GM03348 (cell line): ENCODE measurements at regions not wholly inside any gene's neighbourhood (a gene's known extent, or its start where the extent isn't known, plus 50 kb on each side); places are given as distances from the start of the nearest gene placed in this dataset.
"Not testable (repeated sequence)": the region's sequence is repeated elsewhere in the genome, so short reads cannot be mapped to it uniquely, and the experiment has no call there.

Experiments
- DNase-seq: peaks from one replicate; pipeline ENCODE4 v3.0.0; 2012; ENCODE audit warnings: low spot score

DNA sequence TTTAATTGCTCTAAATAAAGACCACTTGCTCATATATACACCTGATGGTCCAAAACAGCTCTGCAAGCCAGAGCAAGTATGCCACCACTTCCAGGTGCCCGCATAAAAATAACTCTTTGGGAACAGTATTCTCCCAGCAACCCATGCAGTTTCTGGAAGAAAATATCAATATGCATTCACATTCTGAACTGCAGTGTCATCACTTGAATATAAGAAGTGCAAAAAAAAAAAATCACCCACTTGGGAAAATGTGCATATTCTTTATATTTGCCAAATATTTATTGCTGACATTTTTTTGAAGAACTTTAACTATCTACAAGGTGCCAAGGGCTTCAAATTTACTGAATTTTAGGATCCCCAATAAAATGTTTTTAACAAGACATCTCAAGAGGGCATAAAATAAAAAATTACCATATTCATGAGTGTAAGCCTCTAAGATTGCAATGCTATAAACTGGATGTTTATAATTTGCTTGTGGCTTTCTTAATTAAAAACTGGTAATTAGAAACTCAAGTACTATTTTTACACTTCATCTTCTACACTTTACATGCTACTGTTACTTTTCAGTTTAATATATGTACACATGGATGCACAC is 360.6 kb upstream of the HNRNPA3 start:
- no peak for DNase-seq

- no peak for DNase-seq
Observed at GRCh38 chr2:176852667-176853066, 359.9 kb upstream of the HNRNPA3 start.

DNA sequence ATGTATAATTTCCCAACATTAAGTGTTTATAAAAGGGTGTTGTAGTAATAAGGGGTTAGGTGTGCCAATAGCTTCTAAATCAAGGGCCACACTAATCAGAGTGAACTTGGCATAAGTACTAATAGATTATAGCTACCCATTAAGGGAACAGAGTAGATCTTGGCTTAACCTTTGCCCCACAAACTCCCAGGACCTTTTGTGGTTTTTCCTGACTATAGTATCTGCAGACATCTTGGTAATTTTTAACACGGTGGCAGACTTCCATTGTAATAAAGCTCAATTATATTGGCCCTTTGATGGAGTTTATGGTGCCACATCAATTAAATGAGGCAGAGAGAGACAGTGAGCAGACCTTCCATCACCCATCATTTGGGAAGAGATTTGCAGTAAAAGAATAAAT is 358.5 kb upstream of the HNRNPA3 start:
- DNase-seq: no peak

DNA sequence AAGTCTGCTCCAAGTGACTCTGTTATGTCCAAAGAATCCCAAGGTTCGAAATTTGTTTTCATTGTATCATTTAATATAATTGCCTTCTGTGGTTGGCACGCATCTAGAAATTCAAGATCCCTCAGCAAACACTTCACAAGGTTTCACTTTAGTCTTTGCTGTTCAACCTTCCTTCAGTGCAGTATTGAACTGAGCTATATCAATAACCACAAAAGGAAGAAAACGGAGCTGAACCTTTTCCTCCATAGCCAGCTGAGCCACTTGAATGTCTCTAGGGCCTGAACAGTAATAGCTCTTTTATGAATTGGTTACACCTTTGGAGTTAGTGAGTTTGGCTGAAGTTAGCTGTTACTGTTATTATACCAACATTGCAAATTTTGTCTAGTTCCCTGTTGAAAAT is 357.7 kb upstream of the HNRNPA3 start:
- DNase-seq: no peak

DNA sequence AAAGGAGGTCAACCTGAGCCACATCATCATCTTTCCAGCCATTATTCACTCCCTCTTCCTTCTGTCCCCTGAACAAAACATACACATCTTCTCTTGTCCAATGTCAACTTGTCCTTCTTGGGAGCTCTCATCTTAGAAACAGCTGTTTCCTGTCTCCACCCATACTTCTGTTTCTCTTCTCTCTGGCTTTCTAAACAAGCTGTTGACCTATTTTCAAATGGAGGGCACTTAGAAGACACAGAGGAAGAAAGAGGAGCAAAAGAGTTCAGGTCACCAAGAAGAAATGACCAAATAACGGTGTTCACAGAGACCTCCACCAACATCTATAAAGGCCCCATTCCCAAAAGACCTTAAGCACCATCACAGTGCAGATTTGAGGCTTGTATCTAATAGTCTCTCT is 355.9 kb upstream of the HNRNPA3 start:
- no peak for DNase-seq

DNA sequence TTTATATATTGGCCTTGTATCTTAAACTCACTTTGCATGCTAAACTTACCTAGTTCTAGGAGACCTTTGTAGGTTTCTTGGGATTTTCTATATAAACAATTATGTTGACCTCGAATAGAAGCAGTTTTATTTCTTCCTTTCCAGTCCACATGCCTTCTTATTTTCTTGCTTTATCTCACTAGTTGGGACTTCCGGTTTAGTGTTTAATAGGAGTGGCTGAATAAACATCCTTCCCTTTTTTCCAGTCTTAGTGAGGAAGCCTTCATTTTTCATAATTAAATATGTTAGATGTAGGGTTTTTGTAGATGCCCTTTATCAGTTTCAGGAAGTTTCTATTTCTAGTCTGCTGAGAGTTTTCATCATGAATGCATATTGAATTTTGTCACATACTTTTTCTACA is 347.3 kb upstream of the HNRNPA3 start:
- DNase-seq: no peak

DNA sequence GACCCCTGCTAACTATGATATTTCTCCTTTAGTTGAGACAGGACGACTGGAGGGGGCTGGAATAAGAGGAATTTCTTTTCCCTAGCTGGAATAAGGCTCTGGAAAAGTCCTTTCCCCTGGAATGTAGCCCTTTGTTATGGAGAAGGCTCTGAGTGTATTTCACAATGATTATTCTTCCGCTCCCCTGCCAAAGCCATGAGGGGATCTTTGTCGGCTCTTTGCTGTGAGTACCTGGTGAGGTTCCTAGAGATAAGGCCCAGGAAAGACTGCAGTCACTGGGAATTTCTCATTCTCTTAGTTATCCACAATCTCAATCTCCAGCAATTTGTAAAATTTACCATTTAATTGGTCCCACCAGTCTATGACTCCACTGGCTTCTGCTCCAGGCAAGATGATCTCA is 340.2 kb upstream of the HNRNPA3 start:
- no peak for DNase-seq

- DNase-seq: no peak
Observed at GRCh38 chr2:176873403-176873802, 339.2 kb upstream of the HNRNPA3 start.

GRCh38 chr2:176876493-176877103 is 336.0 kb upstream of the HNRNPA3 start:
- DNase-seq: no peak

- DNase-seq: no peak
Observed at GRCh38 chr2:176879426-176879995, 333.1 kb upstream of the HNRNPA3 start.

DNA sequence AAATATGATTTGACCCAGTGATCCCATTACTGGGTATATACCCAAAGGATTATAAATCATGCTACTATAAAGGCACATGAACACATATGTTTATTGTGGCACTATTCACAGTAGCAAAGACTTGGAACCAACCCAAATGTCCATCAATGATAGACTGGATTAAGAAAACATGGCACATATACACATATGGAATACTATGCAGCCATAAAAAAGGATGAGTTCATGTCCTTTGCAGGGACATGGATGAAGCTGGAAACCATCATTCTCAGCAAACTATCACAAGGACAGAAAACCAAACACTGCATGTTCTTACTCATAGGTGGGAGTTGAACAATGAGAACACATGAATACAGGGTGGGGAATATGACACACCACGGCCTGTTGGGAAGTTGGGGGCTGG is 330.5 kb upstream of the HNRNPA3 start:
- DNase-seq: not testable (repeated sequence)

DNA sequence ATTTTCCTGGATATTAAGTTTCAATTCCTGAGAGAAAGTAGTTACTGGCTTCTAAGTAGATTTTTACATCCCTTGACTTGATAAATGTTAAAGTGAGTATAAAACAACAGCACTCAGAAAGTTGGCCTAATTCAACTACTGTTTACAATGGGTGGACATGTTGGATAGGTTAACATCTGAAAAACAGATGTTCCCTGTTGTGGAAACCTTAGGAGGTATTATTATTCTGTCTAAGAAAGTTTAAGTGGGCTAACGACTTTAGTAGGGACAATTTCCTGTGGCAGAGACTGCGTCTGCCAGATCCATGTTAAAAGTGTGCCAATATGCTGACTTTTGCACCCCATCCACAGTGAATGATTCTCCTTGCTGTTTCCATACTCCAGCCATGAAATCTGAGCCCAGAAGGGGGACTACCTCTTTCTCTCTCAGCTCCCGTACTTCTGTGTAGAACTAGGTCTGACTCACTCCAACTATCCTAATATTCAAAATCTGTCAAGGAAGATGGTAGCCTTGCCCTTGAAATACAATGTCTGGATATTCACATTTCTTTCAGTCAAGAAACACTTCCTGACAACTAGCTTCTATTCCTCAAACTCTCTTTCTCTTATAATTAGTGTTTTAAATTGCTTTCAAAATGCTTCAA is 327.5 kb upstream of the HNRNPA3 start:
- no peak for DNase-seq

- no peak for DNase-seq
Observed at GRCh38 chr2:176885661-176886060, 326.9 kb upstream of the HNRNPA3 start.

GRCh38 chr2:176891105-176891504 is 321.5 kb upstream of the HNRNPA3 start:
- DNase-seq: no peak

DNA sequence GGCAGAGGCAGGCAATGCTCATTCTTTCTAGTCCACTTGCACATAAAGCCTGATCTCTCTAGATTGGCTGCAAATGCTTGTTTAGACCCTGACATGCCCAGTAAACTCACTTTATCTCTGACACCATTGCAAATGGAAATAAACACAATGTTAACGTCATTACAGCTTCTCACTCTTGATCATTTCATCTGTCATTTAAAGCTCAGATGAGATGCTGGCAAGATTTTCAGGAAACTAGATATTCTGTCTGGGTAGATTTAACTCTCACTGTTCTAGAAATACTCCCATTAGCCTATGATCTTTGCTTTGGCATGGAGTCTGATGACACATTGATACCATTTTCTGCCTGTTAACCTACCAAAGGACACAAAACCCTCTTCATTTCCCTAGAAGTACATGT is 320.7 kb upstream of the HNRNPA3 start:
- no peak for DNase-seq

- no peak for DNase-seq
Observed at GRCh38 chr2:176892676-176893226, 319.8 kb upstream of the HNRNPA3 start.

- DNase-seq: no peak
Observed at GRCh38 chr2:176895158-176895557, 317.4 kb upstream of the HNRNPA3 start.

DNA sequence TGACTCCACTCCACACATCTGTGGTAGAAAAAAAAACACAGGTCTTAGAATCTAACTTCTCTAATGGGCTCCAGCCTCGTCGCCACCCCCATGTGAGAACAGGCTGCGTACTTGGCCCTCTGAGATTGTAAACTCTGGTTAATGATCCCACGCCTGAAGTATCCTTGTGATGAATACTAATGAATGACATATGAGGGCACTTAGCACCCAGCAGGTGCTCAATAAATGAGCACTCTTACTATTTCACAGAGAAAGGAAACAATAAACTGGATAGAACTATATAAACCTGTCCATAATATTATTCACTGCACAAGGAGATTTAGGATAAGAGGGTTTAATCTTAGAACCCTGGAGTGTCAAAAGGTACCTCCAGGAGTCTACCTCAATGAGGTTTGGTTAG is 310.1 kb upstream of the HNRNPA3 start:
- DNase-seq: no peak

DNA sequence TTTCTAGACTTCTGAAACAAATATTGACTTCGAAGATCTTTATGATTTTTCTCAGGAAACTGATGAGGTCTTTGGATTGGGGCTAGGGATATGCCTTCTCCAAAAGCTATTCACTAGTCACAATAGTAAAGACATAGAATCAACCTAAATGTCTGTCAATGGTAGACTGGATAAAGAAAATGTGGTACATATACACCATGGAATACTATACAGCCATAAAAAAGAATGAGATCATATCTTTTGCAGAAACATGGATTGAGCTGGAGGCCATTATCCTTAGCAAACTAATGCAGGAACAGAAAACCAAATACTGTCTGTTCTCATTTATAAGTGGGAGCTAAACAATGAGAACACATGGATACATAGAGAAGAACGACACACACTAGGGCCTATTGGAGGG is 308.5 kb upstream of the HNRNPA3 start:
- not testable (repeated sequence) for DNase-seq

DNA sequence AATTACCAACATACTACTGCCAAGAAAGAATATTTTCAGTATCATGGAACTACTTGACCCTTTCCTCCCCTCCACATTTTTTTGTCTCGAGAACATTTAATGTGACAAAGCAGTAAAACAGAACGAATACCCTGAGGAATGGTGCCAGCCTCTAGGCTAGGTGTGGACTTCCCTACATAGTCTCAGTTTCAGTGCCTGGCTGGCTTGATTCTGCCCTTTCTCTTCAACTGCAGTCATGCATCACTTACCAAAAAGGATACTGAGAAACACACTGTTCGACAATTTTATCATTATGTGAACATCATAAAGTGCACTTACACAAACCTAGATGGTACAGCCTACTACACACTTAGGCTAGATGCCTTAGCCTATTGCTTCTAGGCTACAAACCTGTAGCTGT is 305.3 kb upstream of the HNRNPA3 start:
- DNase-seq: no peak

DNA sequence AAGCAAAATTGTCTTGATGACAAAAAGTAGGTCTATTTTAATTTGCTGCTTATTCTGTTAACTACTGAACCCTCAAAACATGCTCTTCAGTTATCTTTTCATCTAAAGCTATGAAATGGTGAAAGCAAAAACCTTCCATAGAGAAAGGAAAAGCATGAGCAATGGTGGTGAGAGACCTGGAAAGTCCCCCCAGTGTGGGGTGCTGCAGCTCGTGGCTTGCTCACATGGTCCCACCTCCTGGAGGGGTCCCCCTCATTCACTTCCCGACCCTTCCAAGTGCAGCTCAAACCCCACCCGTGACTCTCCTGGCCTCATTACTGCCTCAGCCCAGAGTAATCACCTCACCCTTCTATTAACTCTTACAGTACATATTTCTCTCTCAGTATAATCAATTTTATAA is 301.8 kb upstream of the HNRNPA3 start:
- no peak for DNase-seq

GRCh38 chr2:176913955-176914354 is 298.6 kb upstream of the HNRNPA3 start:
- DNase-seq: no peak

DNA sequence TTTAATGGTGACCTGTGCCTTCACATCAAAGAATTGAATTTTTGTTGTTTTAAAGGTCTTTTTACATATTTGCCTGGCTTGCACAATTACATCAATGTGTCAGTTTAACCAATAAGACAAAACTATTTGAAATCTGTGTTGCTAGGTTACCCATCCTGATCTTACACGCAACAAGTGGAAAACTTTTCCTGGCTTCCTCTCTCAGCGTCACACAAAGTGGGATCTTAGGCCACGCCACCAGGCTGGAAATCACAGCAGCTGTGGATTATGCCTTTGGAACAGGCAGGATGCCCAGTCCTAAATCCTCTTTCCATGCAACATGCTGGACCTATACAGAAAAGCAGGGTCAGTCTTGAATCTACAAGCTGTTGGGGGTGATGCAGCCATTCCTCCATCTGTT is 298.2 kb upstream of the HNRNPA3 start:
- DNase-seq: no peak
